ENCODE measurements at regions not wholly inside any gene's neighbourhood (a gene's known extent, or its start where the extent isn't known, plus 50 kb on each side); places are given as distances from the start of the nearest gene placed in this dataset.

GRCh38 chr18:79601234-79601633 lies 78.4 kb upstream of the CTDP1 start:
- DNase-seq (peak in 1 of 5 donors; percentile 11), ATAC-seq (no peak)
- no peak overlapping the region for H3K4me3 ChIP-seq
- intact Hi-C loops (cut with DNase I): no loop called here
- TF ChIP-seq POLR2A (IDR thresholded peaks at IDR 0.05) (no peak), CTCF (IDR thresholded peaks at IDR 0.05) (no peak)
- H3K27ac ChIP-seq: no peak overlapping the region
- peaks cover 0 to 8% (median 0%) of the 10 kb centered on the region in 9 donors for H3K27me3 ChIP-seq
- H3K36me3 ChIP-seq: no peaks in the 10 kb centered on the region
- WGBS, 4 donors: 58 to 66% (median 59%) methylated on average over 8 of the region's 8 CpGs
- H3K9me3 ChIP-seq: no peaks in the 10 kb centered on the region
- peaks cover 0 to 14% (median 3%) of the 10 kb centered on the region in 12 donors for H3K4me1 ChIP-seq

GRCh38 chr18:79603321-79604204 lies 76.0 kb upstream of the CTDP1 start:
- DNase-seq: peak in 3 of 5 donors; percentile 5 to 17 (median 10)
- peaks cover 0 to 14% (median 3%) of the 10 kb centered on the region in 12 donors for H3K4me1 ChIP-seq

GRCh38 chr18:79604205-79604912 lies 75.2 kb upstream of the CTDP1 start:
- Histone ChIP-seq H3K9me3 (no peaks in the 10 kb centered on the region), H3K4me3 (no peak overlapping the region), H3K4me1 (peaks cover 0 to 14% (median 3%) of the 10 kb centered on the region in 12 donors), H3K36me3 (no peaks in the 10 kb centered on the region), H3K27me3 (peaks cover 0 to 3% (median 0%) of the 10 kb centered on the region in 9 donors), H3K27ac (no peak overlapping the region)
- WGBS, 4 donors: 94 to 96% (median 95%) methylated on average over 18 to 20 of the region's 20 CpGs
- TF ChIP-seq POLR2A (IDR thresholded peaks at IDR 0.05): no peak
- no peak for TF ChIP-seq CTCF (IDR thresholded peaks at IDR 0.05)
- intact Hi-C loops (cut with DNase I): no loop called here
- peak in 3 of 5 donors; percentile 3 to 14 (median 11) for DNase-seq
- no peak for ATAC-seq

More at GRCh38 chr18:79603321-79604204, 76.0 kb upstream of the CTDP1 start:
- ATAC-seq: no peak
- Histone ChIP-seq H3K4me3 (no peak overlapping the region), H3K27ac (peak overlapping the region in 1 of 12 donors; percentile 29), H3K36me3 (no peaks in the 10 kb centered on the region), H3K9me3 (no peaks in the 10 kb centered on the region), H3K27me3 (peaks cover 0 to 3% (median 0%) of the 10 kb centered on the region in 9 donors)
- WGBS, 4 donors: 83 to 89% (median 88%) methylated on average over 24 to 37 of the region's 37 CpGs
- TF ChIP-seq CTCF (IDR thresholded peaks at IDR 0.05) (no peak), POLR2A (IDR thresholded peaks at IDR 0.05) (no peak)
- intact Hi-C loops (cut with DNase I): no loop called here
